ENCODE measurements at regions not wholly inside any gene's neighbourhood (a gene's known extent, or its start where the extent isn't known, plus 50 kb on each side); places are given as distances from the start of the nearest gene placed in this dataset.

DNA sequence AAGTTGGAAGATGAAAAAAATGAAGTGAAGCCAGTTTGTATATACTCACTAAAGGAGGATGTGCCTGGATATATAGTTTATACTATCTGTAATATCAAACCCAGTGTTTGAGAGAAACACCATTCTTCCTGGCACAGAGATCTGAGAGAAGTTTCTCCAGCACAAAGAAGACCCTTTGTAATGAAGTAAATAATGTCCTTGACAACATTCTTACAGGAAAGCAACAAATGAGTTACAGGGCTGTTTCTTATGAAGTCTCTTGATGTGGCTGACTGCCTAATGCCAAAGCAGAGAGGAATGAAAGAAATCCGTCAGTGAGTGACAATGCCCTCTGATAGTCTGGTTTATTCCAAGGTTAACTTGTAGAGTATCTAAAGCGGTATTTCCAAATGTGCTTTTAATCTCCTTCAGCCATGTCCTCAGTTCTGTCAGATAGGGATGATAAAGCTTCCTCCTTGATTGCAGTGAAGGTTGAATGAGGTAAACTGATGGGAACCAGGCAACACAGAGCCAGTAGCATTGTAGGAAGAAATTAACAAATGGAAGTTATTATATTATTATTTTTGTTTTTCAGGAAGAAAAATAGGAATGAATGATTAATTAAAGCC is 123.1 kb upstream of the ZNF608 start:
- Mint-ChIP-seq H3K4me3 (no peak overlapping the region), H3K27me3 (no peaks in the 10 kb centered on the region), H3K4me1 (no peaks in the 10 kb centered on the region), H3K36me3 (ENCODE audit: low read depth) (no peaks in the 10 kb centered on the region), H3K27ac (no peak overlapping the region)
- H3K9me3 ChIP-seq (ENCODE audit: control insufficient read depth, low read length, poor library complexity, severe bottlenecking) = no peaks in the 10 kb centered on the region
- no peak for DNase-seq
- ATAC-seq = no peak

DNA sequence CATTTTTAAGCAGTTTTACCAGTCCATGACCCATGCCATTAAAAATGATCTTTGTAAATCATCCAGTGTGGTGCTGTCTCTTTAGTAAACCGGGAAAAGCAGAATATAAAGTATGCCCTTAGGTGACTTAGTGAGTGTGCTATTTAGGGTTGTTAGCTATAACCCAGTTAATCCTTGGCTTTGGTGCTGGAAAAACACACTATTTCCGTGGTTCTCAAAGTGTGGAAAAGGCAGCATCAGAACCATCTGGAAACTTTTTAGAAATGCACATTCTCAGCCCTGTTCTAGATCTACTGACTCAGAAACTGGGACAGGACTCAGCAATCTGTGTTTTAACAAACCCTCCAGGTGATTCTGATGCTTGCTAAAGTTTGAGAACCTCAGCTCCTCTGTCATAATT is 123.6 kb upstream of the ZNF608 start:
- H3K27me3 Mint-ChIP-seq = no peaks in the 10 kb centered on the region
- DNase-seq = no peak
- H3K4me1 Mint-ChIP-seq = no peaks in the 10 kb centered on the region
- H3K36me3 Mint-ChIP-seq (ENCODE audit: low read depth) = no peaks in the 10 kb centered on the region
- no peak for ATAC-seq
- no peaks in the 10 kb centered on the region for H3K9me3 ChIP-seq (ENCODE audit: control insufficient read depth, low read length, poor library complexity, severe bottlenecking)
- no peak overlapping the region for H3K4me3 Mint-ChIP-seq
- H3K27ac Mint-ChIP-seq = no peak overlapping the region

GRCh38 chr5:124871303-124871702 is 124.9 kb upstream of the ZNF608 start:
- Mint-ChIP-seq H3K27ac (no peak overlapping the region), H3K4me1 (no peaks in the 10 kb centered on the region), H3K36me3 (ENCODE audit: low read depth) (no peaks in the 10 kb centered on the region), H3K4me3 (no peak overlapping the region), H3K27me3 (no peaks in the 10 kb centered on the region)
- DNase-seq (no peak), ATAC-seq (no peak)
- H3K9me3 ChIP-seq (ENCODE audit: control insufficient read depth, low read length, poor library complexity, severe bottlenecking) = no peaks in the 10 kb centered on the region

DNA sequence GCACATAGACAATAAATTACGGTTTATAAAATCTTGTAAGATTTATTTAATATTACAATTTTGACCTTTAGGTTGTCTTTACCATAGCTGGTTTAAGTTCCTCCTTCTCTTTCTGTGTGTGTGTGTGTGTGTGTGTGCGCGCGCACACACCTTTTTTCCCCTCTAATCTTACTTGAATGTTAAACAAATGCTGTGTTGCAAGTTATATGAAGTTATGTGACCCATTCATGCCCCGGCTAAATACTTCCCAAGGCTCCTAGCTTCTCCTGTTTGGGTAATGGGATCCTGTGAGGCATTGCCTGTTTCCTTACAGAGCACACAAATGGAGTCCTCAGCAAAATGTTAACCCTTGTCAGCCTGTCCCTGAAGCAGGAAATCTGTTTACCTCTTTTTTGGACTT is 125.6 kb upstream of the ZNF608 start:
- Mint-ChIP-seq H3K27me3 (no peaks in the 10 kb centered on the region), H3K36me3 (ENCODE audit: low read depth) (no peaks in the 10 kb centered on the region), H3K4me1 (no peaks in the 10 kb centered on the region), H3K27ac (no peak overlapping the region), H3K4me3 (no peak overlapping the region)
- H3K9me3 ChIP-seq (ENCODE audit: control insufficient read depth, low read length, poor library complexity, severe bottlenecking) = no peaks in the 10 kb centered on the region
- no peak for DNase-seq
- ATAC-seq = no peak

GRCh38 chr5:124872615-124873014 is 126.2 kb upstream of the ZNF608 start:
- no peak overlapping the region for H3K27ac Mint-ChIP-seq

GRCh38 chr5:124873188-124873587 is 126.7 kb upstream of the ZNF608 start:
- DNase-seq (no peak), ATAC-seq (no peak)
- Mint-ChIP-seq H3K4me1 (no peaks in the 10 kb centered on the region), H3K4me3 (no peak overlapping the region), H3K27ac (no peak overlapping the region), H3K36me3 (ENCODE audit: low read depth) (no peaks in the 10 kb centered on the region), H3K27me3 (no peaks in the 10 kb centered on the region)
- no peaks in the 10 kb centered on the region for H3K9me3 ChIP-seq (ENCODE audit: control insufficient read depth, low read length, poor library complexity, severe bottlenecking)

More at GRCh38 chr5:124872615-124873014, 126.2 kb upstream of the ZNF608 start:
- DNase-seq (no peak), ATAC-seq (no peak)
- H3K27me3 Mint-ChIP-seq = no peaks in the 10 kb centered on the region
- H3K36me3 Mint-ChIP-seq (ENCODE audit: low read depth) = no peaks in the 10 kb centered on the region
- H3K4me3 Mint-ChIP-seq = no peak overlapping the region
- H3K9me3 ChIP-seq (ENCODE audit: control insufficient read depth, low read length, poor library complexity, severe bottlenecking) = no peaks in the 10 kb centered on the region
- no peaks in the 10 kb centered on the region for H3K4me1 Mint-ChIP-seq

GRCh38 chr5:124873713-124874112 is 127.3 kb upstream of the ZNF608 start:
- H3K4me3 Mint-ChIP-seq = no peak overlapping the region
- DNase-seq (no peak), ATAC-seq (no peak)
- H3K9me3 ChIP-seq (ENCODE audit: control insufficient read depth, low read length, poor library complexity, severe bottlenecking) = no peaks in the 10 kb centered on the region
- no peak overlapping the region for H3K27ac Mint-ChIP-seq
- H3K36me3 Mint-ChIP-seq (ENCODE audit: low read depth) = no peaks in the 10 kb centered on the region
- no peaks in the 10 kb centered on the region for H3K4me1 Mint-ChIP-seq
- H3K27me3 Mint-ChIP-seq = no peaks in the 10 kb centered on the region

DNA sequence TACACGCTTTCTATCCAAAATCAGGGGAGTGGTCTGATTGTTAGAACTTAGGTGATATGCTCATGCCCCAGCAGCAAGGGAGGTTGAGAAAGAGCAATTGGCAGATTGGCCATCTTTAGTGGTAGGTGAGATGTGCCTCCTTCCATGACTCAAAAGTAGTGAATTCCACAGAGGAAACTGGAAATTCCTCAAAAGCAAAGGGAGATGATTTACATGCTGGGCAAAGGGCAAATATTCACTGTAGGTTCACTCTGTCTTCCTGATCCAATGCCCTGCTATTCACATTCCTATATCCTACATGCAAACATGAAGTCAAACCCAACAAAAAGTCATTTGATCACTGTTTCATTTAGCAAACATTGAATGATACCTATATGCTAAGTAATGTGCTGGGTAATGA is 130.1 kb upstream of the ZNF608 start:
- ATAC-seq = no peak
- Mint-ChIP-seq H3K4me3 (no peak overlapping the region), H3K27ac (no peak overlapping the region), H3K4me1 (no peaks in the 10 kb centered on the region), H3K27me3 (no peaks in the 10 kb centered on the region), H3K36me3 (ENCODE audit: low read depth) (no peaks in the 10 kb centered on the region)
- H3K9me3 ChIP-seq (ENCODE audit: control insufficient read depth, low read length, poor library complexity, severe bottlenecking) = no peaks in the 10 kb centered on the region
- DNase-seq = no peak

- Mint-ChIP-seq H3K27me3 (no peaks in the 10 kb centered on the region), H3K4me1 (no peaks in the 10 kb centered on the region), H3K4me3 (no peak overlapping the region), H3K27ac (no peak overlapping the region), H3K36me3 (ENCODE audit: low read depth) (no peaks in the 10 kb centered on the region)
- ATAC-seq (no peak), DNase-seq (no peak)
- no peaks in the 10 kb centered on the region for H3K9me3 ChIP-seq (ENCODE audit: control insufficient read depth, low read length, poor library complexity, severe bottlenecking)
These were observed 130.5 kb upstream of the ZNF608 start for GRCh38 chr5:124876983-124877382.

GRCh38 chr5:124877501-124878146 is 131.2 kb upstream of the ZNF608 start:
- H3K9me3 ChIP-seq (ENCODE audit: control insufficient read depth, low read length, poor library complexity, severe bottlenecking) = no peaks in the 10 kb centered on the region
- ATAC-seq (no peak), DNase-seq (no peak)
- Mint-ChIP-seq H3K27ac (no peak overlapping the region), H3K4me3 (no peak overlapping the region), H3K27me3 (no peaks in the 10 kb centered on the region), H3K4me1 (no peaks in the 10 kb centered on the region), H3K36me3 (ENCODE audit: low read depth) (no peaks in the 10 kb centered on the region)

- Mint-ChIP-seq H3K36me3 (ENCODE audit: low read depth) (no peaks in the 10 kb centered on the region), H3K4me1 (no peaks in the 10 kb centered on the region), H3K27ac (no peak overlapping the region), H3K4me3 (no peak overlapping the region), H3K27me3 (no peaks in the 10 kb centered on the region)
- H3K9me3 ChIP-seq (ENCODE audit: control insufficient read depth, low read length, poor library complexity, severe bottlenecking) = no peaks in the 10 kb centered on the region
- DNase-seq (no peak), ATAC-seq (no peak)
These were observed 132.3 kb upstream of the ZNF608 start for GRCh38 chr5:124878583-124879342.

- Mint-ChIP-seq H3K4me1 (no peaks in the 10 kb centered on the region), H3K27me3 (no peaks in the 10 kb centered on the region), H3K27ac (no peak overlapping the region), H3K36me3 (ENCODE audit: low read depth) (no peaks in the 10 kb centered on the region), H3K4me3 (no peak overlapping the region)
- DNase-seq (no peak), ATAC-seq (no peak)
- H3K9me3 ChIP-seq (ENCODE audit: control insufficient read depth, low read length, poor library complexity, severe bottlenecking) = no peaks in the 10 kb centered on the region
These were observed 134.7 kb upstream of the ZNF608 start for GRCh38 chr5:124880903-124881697.

DNA sequence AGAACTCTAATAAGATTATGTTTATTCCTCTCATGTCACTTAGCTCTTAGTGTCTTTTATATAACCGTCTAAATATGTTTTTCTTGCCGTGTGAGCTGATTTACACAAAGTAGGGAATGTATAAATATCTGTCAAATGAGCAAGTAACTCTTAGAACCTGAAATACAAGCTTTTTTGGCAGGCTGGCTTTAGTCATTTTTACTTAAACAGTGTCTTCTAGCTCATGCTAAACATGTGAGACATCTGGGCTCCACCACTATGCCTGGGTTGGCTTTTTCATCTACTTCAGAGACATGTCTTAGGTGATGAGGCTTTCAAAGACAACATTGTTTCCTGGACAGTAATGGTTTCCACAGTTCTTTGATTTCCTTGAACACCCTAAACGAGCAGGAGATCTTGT is 137.2 kb upstream of the ZNF608 start:
- Mint-ChIP-seq H3K4me1 (no peaks in the 10 kb centered on the region), H3K4me3 (no peak overlapping the region), H3K27ac (no peak overlapping the region), H3K27me3 (no peaks in the 10 kb centered on the region), H3K36me3 (ENCODE audit: low read depth) (no peaks in the 10 kb centered on the region)
- no peaks in the 10 kb centered on the region for H3K9me3 ChIP-seq (ENCODE audit: control insufficient read depth, low read length, poor library complexity, severe bottlenecking)
- ATAC-seq = no peak
- DNase-seq = no peak
